K562 (cell line): ENCODE measurements at regions not wholly inside any gene's neighbourhood (a gene's known extent, or its start where the extent isn't known, plus 50 kb on each side); places are given as distances from the start of the nearest gene placed in this dataset.
A peak's percentile ranks its signal among the peaks of the same experiment; 100 is the strongest.

Experiments
- ATAC-seq: fragments of 200-7000 bp; cut with Tn5 transposase; 3 replicates; pipeline ENCODE4 v1.9.1; 2020; ENCODE audit warnings: moderate library complexity
- BruUV-seq: library from RNA; stranded (reverse); fragments of 400-500 nt; replicated peaks from 2 replicates; lab custom pipeline; 2021; lab: Mats Ljungman, UMichigan
- CTCF ChIA-PET: fragments of 300-600 bp; formaldehyde crosslinking; extraction: SDS; loops from one replicate; lab custom pipeline; 2021; ENCODE audit warnings: low intra/inter-chr PET ratio; lab: Yijun Ruan, JAX
- POLR2A ChIA-PET: fragments of 300-600, 350-650 bp; sonication (Branson Sonifier 250); formaldehyde crosslinking; extraction: SDS; loops from one replicate; lab custom pipeline; 2021; ENCODE audit warnings: antibody characterized with exemption, inconsistent platforms; lab: Yijun Ruan, JAX
- DNase-seq, 4 experiments: peaks; one replicate each; pipeline versions ENCODE4 v3.0.0 to v3.0.0-alpha.2; 2011 to 2018; ENCODE audit warnings: low spot score in 3 of 4, mixed read lengths in 3 of 4; ENCODE audit errors: extremely low read depth in 1 of 4
- FAIRE-seq: peaks from 2 replicates; lab custom pipeline; 2011; peaks lifted over from hg19 to GRCh38; lab: Jason Lieb, UNC
- H2AFZ ChIP-seq: 2 replicates; pipeline ENCODE4 v1.6.0; 2011; ENCODE audit warnings: low read depth, low read length, control low read depth, inconsistent platforms
- H3K27ac ChIP-seq: fragments of 200-600 bp; 3 replicates; pipeline ENCODE4 v1.8.0; 2011; ENCODE audit warnings: low read depth, mild to moderate bottlenecking, control low read depth, inconsistent platforms, low read length, moderate library complexity, mixed read lengths; ENCODE audit errors: extremely low read depth
- H3K27me3 ChIP-seq, 2 experiments: fragments of 300-600 bp in 1 of 2; 2 replicates in 1 of 2; 3 replicates in 1 of 2; pipeline versions ENCODE4 v1.6.0 to v1.8.0; 2011; ENCODE audit warnings: inconsistent platforms in 2 of 2, low read length in 2 of 2, mild to moderate bottlenecking in 1 of 2, mixed read lengths in 1 of 2, moderate library complexity in 1 of 2; ENCODE audit not compliant: control insufficient read depth in 2 of 2, insufficient read depth in 2 of 2
- H3K36me3 ChIP-seq: fragments of 300-600 bp; 3 replicates; pipeline ENCODE4 v1.8.0; 2011; ENCODE audit warnings: mild to moderate bottlenecking, low read length, inconsistent platforms; ENCODE audit not compliant: control insufficient read depth, insufficient read depth
- H3K4me1 ChIP-seq, 2 experiments: fragments of 200-600 bp in 1 of 2; replicated peaks in 1 of 2; 2 replicates in 1 of 2; 3 replicates in 1 of 2; pipeline versions ENCODE4 v1.5.1 to v1.8.0; 2011; ENCODE audit warnings: inconsistent platforms in 2 of 2, low read length in 2 of 2, mild to moderate bottlenecking in 1 of 2, mixed read lengths in 1 of 2, moderate library complexity in 1 of 2; ENCODE audit not compliant: control insufficient read depth in 2 of 2, insufficient read depth in 2 of 2
- H3K4me2 ChIP-seq: 2 replicates; pipeline ENCODE4 v1.6.1; 2011; ENCODE audit warnings: low read length, control low read depth, inconsistent platforms, mixed read lengths; ENCODE audit not compliant: insufficient read depth
- H3K4me3 ChIP-seq: fragments of 200-600 bp; sonication (generic), shearing (Covaris generic); 2 replicates; pipeline ENCODE4 v1.5.1; 2016; ENCODE audit warnings: control low read depth, inconsistent platforms
- H3K79me2 ChIP-seq: fragments of 200-600 bp; 3 replicates; pipeline ENCODE4 v1.8.0; 2011; ENCODE audit warnings: low read length, inconsistent platforms; ENCODE audit not compliant: control insufficient read depth, insufficient read depth
- H3K9ac ChIP-seq, 2 experiments: 2 replicates each; pipeline versions ENCODE4 v1.6.0 to v1.6.1; 2011; ENCODE audit warnings: low read depth in 2 of 2, low read length in 2 of 2, control low read depth in 1 of 2, inconsistent platforms in 1 of 2, mild to moderate bottlenecking in 1 of 2, mixed read lengths in 1 of 2; ENCODE audit not compliant: insufficient read depth in 1 of 2
- H3K9me1 ChIP-seq: one replicate; pipeline ENCODE4 v1.6.0; 2011; ENCODE audit warnings: inconsistent platforms, mild to moderate bottlenecking, low read length, moderate library complexity; ENCODE audit not compliant: control insufficient read depth, insufficient read depth
- H3K9me3 ChIP-seq: replicated peaks from 2 replicates; pipeline ENCODE4 v1.5.1; 2011; ENCODE audit warnings: low read depth, low read length, inconsistent platforms; ENCODE audit not compliant: control insufficient read depth, insufficient read depth
- H4K20me1 ChIP-seq: replicated peaks from 2 replicates; pipeline ENCODE4 v1.6.1; 2011; ENCODE audit warnings: low read length, inconsistent platforms, mixed read lengths; ENCODE audit not compliant: control insufficient read depth, insufficient read depth
- AFF4 ChIP-seq: sonication (generic); formaldehyde crosslinking; IDR thresholded peaks from 2 replicates; pipeline ENCODE4 v1.8.0; 2023; ENCODE audit warnings: mild to moderate bottlenecking, missing genetic modification reagents
- DNMT1 ChIP-seq: fragments of 450-650 bp; IDR thresholded peaks from 2 replicates; pipeline ENCODE4 v1.6.1; 2016; ENCODE audit warnings: antibody characterized with exemption, mild to moderate bottlenecking
- EP400 ChIP-seq: fragments of 450-650 bp; IDR thresholded peaks from 2 replicates; pipeline ENCODE4 v1.6.1; 2017; ENCODE audit warnings: antibody characterized with exemption, mild to moderate bottlenecking, moderate library complexity
- ETV5 ChIP-seq: sonication (generic); formaldehyde crosslinking; IDR thresholded peaks from 2 replicates; pipeline ENCODE4 v1.4.0; 2020; ENCODE audit warnings: low read depth, mild to moderate bottlenecking, missing genetic modification reagents
- RCOR1 ChIP-seq, 2 experiments: IDR thresholded peaks; 2 replicates each; pipeline ENCODE4 v1.6.1; 2012; ENCODE audit warnings: low read depth in 2 of 2, low read length in 2 of 2, borderline replicate concordance in 1 of 2, improper control_type of control experiment in 1 of 2
- ZBED1 ChIP-seq: IDR thresholded peaks from 2 replicates; pipeline ENCODE4 v1.6.1; 2014
- ZNF134 ChIP-seq: fragments of 250-450 bp; sonication (Bioruptor Pico); conservative IDR thresholded peaks from 2 replicates; pipeline ENCODE4 v1.4.0; 2020
- ZNF354B ChIP-seq: fragments of 250-450 bp; sonication (Bioruptor Pico); IDR thresholded peaks from 2 replicates; pipeline ENCODE4 v1.4.0; 2020
- ZNF407 ChIP-seq: fragments of 450-650 bp; IDR thresholded peaks from 2 replicates; pipeline ENCODE4 v1.6.1; 2016; ENCODE audit warnings: low read depth
- ZNF764 ChIP-seq: fragments of 250-450 bp; sonication (Bioruptor Pico); IDR thresholded peaks from 2 replicates; pipeline ENCODE4 v1.4.0; 2020; ENCODE audit warnings: low read depth, mild to moderate bottlenecking, moderate library complexity
- ZNF780A ChIP-seq: fragments of 250-450 bp; sonication (Bioruptor Pico); IDR thresholded peaks from 2 replicates; pipeline ENCODE4 v1.5.0; 2021; ENCODE audit warnings: mild to moderate bottlenecking
- ZZZ3 ChIP-seq: fragments of 450-650 bp; IDR thresholded peaks from 2 replicates; pipeline ENCODE4 v1.6.1; 2016; ENCODE audit warnings: antibody characterized with exemption, mild to moderate bottlenecking, moderate library complexity
- WGBS: fragments of 100-300 bp; shearing (Covaris generic); methylation state at CpG from one replicate; pipeline ENCODE4 v1.1.6; 2016; ENCODE audit warnings: low coverage, mixed read lengths; ENCODE audit not compliant: insufficient coverage; ENCODE audit errors: missing lambda C conversion rate; 5-methylcytosine and 5-hydroxymethylcytosine counted together
- in situ Hi-C: fragments of 300-500 bp; cut with MboI; formaldehyde crosslinking; loops from 4 replicates; pipeline ENCODE4 v1.15.0; 2018; ENCODE audit warnings: inconsistent platforms, mixed read lengths
- intact Hi-C: fragments of 100-400 bp; cut with micrococcal nuclease; formaldehyde crosslinking; loops from 2 replicates; pipeline ENCODE4 v1.14.2; 2022

GRCh38 chr1:214864896-214865688 is 217.4 kb upstream of the KCNK2 start:
- no peaks in the 10 kb centered on the region for H3K36me3 ChIP-seq
- H3K9ac ChIP-seq = no peak overlapping the region
- in situ Hi-C loops (no loop called here), intact Hi-C loops (no loop called here)
- H4K20me1 ChIP-seq = no peaks in the 10 kb centered on the region
- POLR2A ChIA-PET = no interaction called here
- no peaks in the 10 kb centered on the region for H3K79me2 ChIP-seq
- no TSS peak for BruUV-seq
- no peaks in the 10 kb centered on the region for H3K9me3 ChIP-seq
- H3K9me1 ChIP-seq = no peaks in the 10 kb centered on the region
- WGBS = 18% methylated on average over 3 of the region's 3 CpGs
- H3K4me3 ChIP-seq = no peak overlapping the region
- no peak overlapping the region for H3K27ac ChIP-seq
- no peaks in the 10 kb centered on the region for H3K27me3 ChIP-seq
- FAIRE-seq (peak; percentile 40), ATAC-seq (no peak), DNase-seq (no peak)
- H2AFZ ChIP-seq = no peak overlapping the region
- H3K4me1 ChIP-seq = no peaks in the 10 kb centered on the region
- no peak overlapping the region for H3K4me2 ChIP-seq
- CTCF ChIA-PET = no interaction called here
- TF ChIP-seq RCOR1 (IDR thresholded peaks at IDR 0.05; ENCODE audit: borderline replicate concordance in 1 of 2, low read depth in 2 of 2, low read length in 2 of 2) = no peak
- no peak for TF ChIP-seq ZNF780A (CRISPR knock-in tag)
- no peak for TF ChIP-seq ZBED1
- no peak for TF ChIP-seq ETV5
- no peak for TF ChIP-seq ZNF354B (CRISPR knock-in tag)
- TF ChIP-seq DNMT1 = no peak
- no peak for TF ChIP-seq ZNF764 (CRISPR knock-in tag)
- no peak for TF ChIP-seq ZNF134 (CRISPR knock-in tag)
- no peak for TF ChIP-seq EP400
- no peak for TF ChIP-seq AFF4 (CRISPR knock-in tag)
- TF ChIP-seq ZNF407 = no peak
- TF ChIP-seq ZZZ3 = no peak
